ENCODE measurements at regions not wholly inside any gene's neighbourhood (a gene's known extent, or its start where the extent isn't known, plus 50 kb on each side); places are given as distances from the start of the nearest gene placed in this dataset.
"Not testable (repeated sequence)": the region's sequence is repeated elsewhere in the genome, so short reads cannot be mapped to it uniquely, and the experiment has no call there.

- no peak overlapping the region for H3K4me3 ChIP-seq (ENCODE audit: low read length)
- no peak for TF ChIP-seq ZNF274 (IDR thresholded peaks at IDR 0.05; ENCODE audit: low read depth, low read length)
Observed at GRCh38 chr3:81393251-81393650, 368.2 kb downstream of the GBE1 start.

GRCh38 chr3:81390796-81391195 lies 370.6 kb downstream of the GBE1 start:
- H3K4me3 ChIP-seq (ENCODE audit: low read length), result no peak overlapping the region
- TF ChIP-seq ZNF274 (IDR thresholded peaks at IDR 0.05; ENCODE audit: low read depth, low read length), result no peak

DNA sequence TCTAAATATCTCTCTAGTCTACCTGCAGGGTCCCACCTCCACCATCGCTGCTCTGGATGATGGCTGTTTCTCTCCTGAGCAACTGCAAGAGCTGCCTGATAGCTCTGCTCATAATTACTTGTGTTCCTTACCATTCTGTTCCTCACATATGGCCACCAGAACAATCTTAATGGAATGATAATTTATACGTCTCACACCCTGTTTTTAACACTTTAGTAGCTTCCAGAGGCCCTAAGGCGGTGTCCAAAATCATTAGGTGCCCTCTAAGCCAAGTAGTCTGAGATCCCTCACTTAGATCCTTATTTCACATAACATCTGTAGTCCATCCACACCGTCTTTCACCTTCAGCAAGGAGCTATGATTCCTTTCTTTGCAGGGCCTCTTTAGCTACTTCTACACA lies 373.3 kb downstream of the GBE1 start:
- no peak overlapping the region for H3K4me3 ChIP-seq (ENCODE audit: low read length)
- no peak for TF ChIP-seq ZNF274 (IDR thresholded peaks at IDR 0.05; ENCODE audit: low read depth, low read length)

GRCh38 chr3:81382470-81382869 lies 379.0 kb downstream of the GBE1 start:
- H3K4me3 ChIP-seq (ENCODE audit: low read length), result no peak overlapping the region
- no peak for TF ChIP-seq ZNF274 (IDR thresholded peaks at IDR 0.05; ENCODE audit: low read depth, low read length)

- no peak for TF ChIP-seq ZNF274 (IDR thresholded peaks at IDR 0.05; ENCODE audit: low read depth, low read length)
- no peak overlapping the region for H3K4me3 ChIP-seq (ENCODE audit: low read length)
Observed at GRCh38 chr3:81380234-81380633, 381.2 kb downstream of the GBE1 start.

GRCh38 chr3:81378552-81379293 lies 382.7 kb downstream of the GBE1 start:
- no peak; the same call in 1 of the 2 replicates for TF ChIP-seq ZNF274 (IDR thresholded peaks at IDR 0.05; ENCODE audit: low read depth, low read length)
- no peak overlapping the region for H3K4me3 ChIP-seq (ENCODE audit: low read length)

DNA sequence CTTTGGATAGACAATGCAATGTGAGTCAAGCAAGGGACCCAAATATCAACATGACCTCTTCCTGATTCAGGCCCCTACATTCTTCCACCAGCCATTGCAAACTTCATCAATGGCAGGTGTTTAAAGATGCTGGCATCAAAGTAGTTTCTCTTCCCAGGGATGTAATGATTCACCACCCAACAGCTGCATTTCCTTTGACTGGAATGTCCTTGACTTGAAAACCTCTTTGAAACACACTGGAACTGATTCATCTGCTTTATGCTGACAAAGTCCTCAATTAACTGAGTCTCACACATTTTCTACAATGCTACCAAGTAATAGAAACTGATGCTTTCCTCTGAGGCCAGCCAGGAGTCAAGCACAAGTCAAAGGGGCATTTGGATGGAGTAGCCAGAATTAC lies 385.5 kb downstream of the GBE1 start:
- no peak for TF ChIP-seq ZNF274 (IDR thresholded peaks at IDR 0.05; ENCODE audit: low read depth, low read length)
- no peak overlapping the region for H3K4me3 ChIP-seq (ENCODE audit: low read length)

DNA sequence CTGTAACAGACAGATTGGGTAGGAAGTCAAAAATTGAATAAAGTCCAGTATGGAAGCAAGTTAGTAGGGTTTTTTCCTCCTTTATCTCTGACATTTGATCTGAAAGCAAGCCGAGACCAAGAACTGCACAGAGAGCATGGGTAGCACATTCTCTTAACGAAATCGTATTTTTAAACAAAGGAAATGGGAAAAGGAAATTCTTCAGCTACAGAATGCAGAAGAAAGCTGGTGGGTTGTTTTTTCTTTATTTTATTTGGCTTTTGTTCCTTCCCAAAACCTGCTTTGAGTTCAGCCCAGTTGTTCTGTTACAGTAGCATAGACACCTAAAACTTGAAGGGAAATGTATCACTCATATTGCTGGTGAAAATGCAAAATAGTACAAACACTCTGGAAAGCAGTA lies 397.0 kb downstream of the GBE1 start:
- no peak for TF ChIP-seq ZNF274 (IDR thresholded peaks at IDR 0.05; ENCODE audit: low read depth, low read length)
- no peak overlapping the region for H3K4me3 ChIP-seq (ENCODE audit: low read length)

DNA sequence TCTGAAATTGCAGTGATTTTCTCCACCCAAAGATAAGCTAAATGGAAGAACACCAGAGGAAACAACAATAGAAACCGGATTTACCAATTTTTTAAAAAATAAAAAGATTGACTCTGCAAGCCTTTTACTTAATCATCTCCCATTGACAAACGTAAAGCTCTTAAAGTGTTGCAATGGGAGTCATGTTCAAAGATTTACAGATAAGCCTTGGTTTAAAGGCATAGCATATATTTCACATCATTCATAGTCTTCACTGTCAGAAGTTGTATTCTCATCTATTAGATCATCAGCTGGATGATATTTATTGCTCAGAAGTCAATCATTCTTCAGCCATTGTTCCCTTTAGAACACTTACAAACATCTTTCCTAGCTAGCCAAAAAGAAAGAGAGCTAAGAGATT lies 397.6 kb downstream of the GBE1 start:
- H3K4me3 ChIP-seq (ENCODE audit: low read length), result no peak overlapping the region
- TF ChIP-seq ZNF274 (IDR thresholded peaks at IDR 0.05; ENCODE audit: low read depth, low read length), result no peak

DNA sequence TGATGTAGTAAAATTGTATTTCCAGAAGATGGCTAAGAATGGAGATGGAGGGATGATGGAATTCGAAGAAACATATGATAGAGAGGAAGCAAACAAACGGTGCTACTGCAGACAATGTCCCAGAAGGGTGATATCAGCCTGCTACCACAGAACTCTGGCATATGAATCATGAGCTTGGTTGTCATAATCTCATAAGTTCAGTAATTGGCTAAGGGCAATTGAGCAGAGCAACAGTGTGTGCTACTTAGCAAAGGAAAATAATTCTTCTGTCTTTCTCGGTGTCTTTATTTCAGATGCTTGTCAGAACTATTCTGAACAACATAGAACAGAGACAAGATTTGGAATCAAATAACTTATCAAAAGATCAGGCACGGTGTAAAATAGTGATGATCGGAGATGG lies 407.3 kb downstream of the GBE1 start:
- TF ChIP-seq ZNF274 (IDR thresholded peaks at IDR 0.05; ENCODE audit: low read depth, low read length), result no peak
- no peak overlapping the region for H3K4me3 ChIP-seq (ENCODE audit: low read length)

DNA sequence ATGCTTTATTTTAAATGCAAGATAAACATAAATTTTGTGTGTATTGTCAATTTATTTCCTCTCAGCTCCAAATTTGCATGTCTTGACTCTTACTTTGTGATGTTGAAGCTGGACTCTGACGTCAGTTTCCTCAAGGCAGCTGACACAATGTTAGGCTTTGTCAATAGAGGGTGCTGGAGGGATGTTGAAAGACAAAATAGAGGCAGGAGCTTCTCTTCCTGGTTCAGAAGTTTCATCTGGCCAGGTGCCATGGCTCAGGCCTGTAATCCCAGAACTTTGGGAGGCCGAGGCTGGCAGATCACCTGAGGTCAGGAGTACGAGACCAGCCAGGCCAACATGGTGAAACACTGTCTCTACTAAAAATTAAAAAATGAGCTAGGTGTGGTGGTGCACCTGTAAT lies 408.6 kb downstream of the GBE1 start:
- no peak for TF ChIP-seq ZNF274 (IDR thresholded peaks at IDR 0.05; ENCODE audit: low read depth, low read length)
- H3K4me3 ChIP-seq (ENCODE audit: low read length), result no peak overlapping the region

GRCh38 chr3:81349816-81350340 lies 411.6 kb downstream of the GBE1 start:
- no peak for TF ChIP-seq ZNF274 (IDR thresholded peaks at IDR 0.05; ENCODE audit: low read depth, low read length)
- no peak overlapping the region for H3K4me3 ChIP-seq (ENCODE audit: low read length)

DNA sequence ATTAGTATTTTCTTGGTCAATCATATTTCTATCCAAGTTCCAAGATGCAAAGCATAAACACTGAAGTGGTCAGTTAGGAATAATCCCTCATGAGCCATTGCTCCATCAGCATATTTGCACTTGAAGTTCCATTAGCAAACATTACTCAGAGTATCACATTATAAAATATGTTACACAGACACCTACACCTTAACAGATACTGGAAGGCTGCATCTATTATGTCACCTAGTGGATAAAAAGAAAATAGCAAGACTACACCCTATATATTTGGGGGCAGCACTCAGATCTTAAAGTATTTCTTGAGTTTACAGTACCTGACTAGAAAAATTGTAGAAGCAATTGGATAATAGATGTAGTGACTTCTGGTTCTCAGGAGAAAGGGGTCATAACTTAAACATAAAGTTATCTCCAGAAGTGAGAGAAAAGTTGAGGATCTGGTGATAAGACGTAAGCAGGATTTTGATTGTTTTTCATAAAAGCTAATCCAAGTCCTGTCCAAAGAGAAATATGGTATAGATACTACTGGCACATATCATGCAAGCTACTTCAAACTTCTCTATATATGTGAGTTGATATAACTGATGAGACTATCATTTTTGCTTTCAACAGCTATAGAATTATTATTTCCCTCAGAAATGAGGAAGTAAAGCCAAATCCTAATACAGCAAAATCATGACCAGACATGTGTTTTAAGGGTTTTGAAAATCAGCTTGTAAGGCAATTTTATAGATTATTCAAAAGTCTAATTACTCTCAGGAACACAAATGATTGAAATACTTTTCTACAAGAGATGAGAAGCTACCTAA lies 422.2 kb downstream of the GBE1 start:
- TF ChIP-seq ZNF274 (IDR thresholded peaks at IDR 0.05; ENCODE audit: low read depth, low read length), result no peak

GRCh38 chr3:81336470-81336869 lies 425.0 kb downstream of the GBE1 start:
- TF ChIP-seq ZNF274 (IDR thresholded peaks at IDR 0.05; ENCODE audit: low read depth, low read length), result no peak

More for the DNA sequence above, 422.2 kb downstream of the GBE1 start:
- H3K4me3 ChIP-seq (ENCODE audit: low read length), result no peak overlapping the region

DNA sequence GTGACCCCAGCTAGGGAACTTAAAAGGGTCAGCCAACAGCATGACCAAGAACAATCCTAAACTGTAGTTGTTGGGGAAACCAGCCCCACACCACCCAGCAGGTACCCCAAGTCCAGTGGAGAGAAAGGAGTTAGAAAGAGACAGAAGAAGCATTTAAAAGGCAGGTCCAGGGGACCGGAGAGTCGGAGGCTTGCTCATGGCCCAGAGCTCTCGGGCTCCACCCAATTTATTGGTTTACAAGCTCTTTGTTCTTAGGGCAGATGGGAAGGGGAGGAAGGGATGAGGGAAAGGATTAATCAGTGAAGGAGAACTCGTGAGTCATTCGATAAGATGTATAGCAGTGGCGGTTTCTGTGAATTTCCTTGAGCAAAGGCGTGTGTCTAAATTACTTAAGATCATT lies 431.6 kb downstream of the GBE1 start:
- H3K4me3 ChIP-seq (ENCODE audit: low read length), result not testable (repeated sequence)

More at GRCh38 chr3:81336470-81336869, 425.0 kb downstream of the GBE1 start:
- H3K4me3 ChIP-seq (ENCODE audit: low read length), result no peak overlapping the region
